Sigmoid colon (tissue), 6 donors: ENCODE measurements at regions not wholly inside any gene's neighbourhood (a gene's known extent, or its start where the extent isn't known, plus 50 kb on each side); places are given as distances from the start of the nearest gene placed in this dataset.

Experiments used
- DNase-seq: peaks from one replicate; pipeline ENCODE4 v3.0.0-alpha.2; 2019
- H3K27ac ChIP-seq, 4 donors: fragments of 200-600 bp; sonication (generic); one replicate each; pipeline ENCODE4 v1.5.1; 2016 to 2019; ENCODE audit warnings: mild to moderate bottlenecking in 1 of 4
- H3K27me3 ChIP-seq, 3 donors: fragments of 200-600 bp; sonication (generic); one replicate each; pipeline ENCODE4 v1.5.1; 2019; ENCODE audit warnings: mild to moderate bottlenecking in 1 of 3
- H3K36me3 ChIP-seq, 4 donors: fragments of 200-600 bp; sonication (generic); one replicate each; pipeline ENCODE4 v1.5.1; 2016 to 2019
- H3K4me1 ChIP-seq, 4 donors: fragments of 200-600 bp; sonication (generic); one replicate each; pipeline ENCODE4 v1.5.1; 2017 to 2019
- H3K4me3 ChIP-seq, 4 donors: fragments of 200-600 bp; sonication (generic); one replicate each; pipeline ENCODE4 v1.5.1; 2017 to 2019; ENCODE audit warnings: mild to moderate bottlenecking in 2 of 4, moderate library complexity in 1 of 4
- H3K9me3 ChIP-seq, 4 donors: fragments of 200-600 bp in 3 of 4; sonication (generic) in 3 of 4; one replicate each; pipeline versions ENCODE4 v1.5.1 to v1.6.1; 2013 to 2019
- CTCF ChIP-seq, 4 experiments: fragments of 450-650 bp in 3 of 4; fragments of 200-600 bp in 1 of 4; IDR thresholded peaks; one replicate each; pipeline ENCODE4 v1.5.1; 2016 to 2019; ENCODE audit warnings: antibody characterized with exemption in 4 of 4, mild to moderate bottlenecking in 3 of 4, moderate library complexity in 2 of 4
- EP300 ChIP-seq, 4 donors: sonication (generic); formaldehyde crosslinking; IDR thresholded peaks; one replicate each; pipeline ENCODE4 v1.6.1; 2017; ENCODE audit warnings: antibody characterized with exemption in 4 of 4
- POLR2A ChIP-seq, 2 donors: fragments of 450-650 bp; IDR thresholded peaks; one replicate each; pipeline ENCODE4 v1.6.1; 2016; ENCODE audit warnings: antibody characterized with exemption in 2 of 2, mild to moderate bottlenecking in 2 of 2, moderate library complexity in 2 of 2
- POLR2AphosphoS5 ChIP-seq, 4 donors: sonication (generic); formaldehyde crosslinking; IDR thresholded peaks; one replicate each; pipeline ENCODE4 v1.6.1; 2017; ENCODE audit warnings: antibody characterized with exemption in 4 of 4
- WGBS, 2 donors: extraction: QIAGEN DNeasy Blood & Tissue Kit; methylation state at CpG; one replicate each; pipeline ENCODE4 v1.1.7; 2013; 5-methylcytosine and 5-hydroxymethylcytosine counted together
- intact Hi-C: fragments of 100-400 bp; cut with DNase I; formaldehyde crosslinking; loops from one replicate; pipeline ENCODE4 v1.15.1; 2023
- donor health status: healthy with polysubstance abuse.
- donor health status: healthy.

GRCh38 chr6:44671333-44671732 lies 283.8 kb downstream of the CDC5L start:
- no peaks in the 10 kb centered on the region for H3K27me3 ChIP-seq
- H3K4me3 ChIP-seq, result no peak overlapping the region
- H3K36me3 ChIP-seq, result no peaks in the 10 kb centered on the region
- H3K4me1 ChIP-seq, result peaks cover 0 to 3% (median 0%) of the 10 kb centered on the region in 4 donors
- WGBS, 2 donors, result 73 to 85% methylated on average over 4 of the region's 4 CpGs
- TF ChIP-seq POLR2AphosphoS5 (IDR thresholded peaks at IDR 0.05) (no peak), EP300 (IDR thresholded peaks at IDR 0.05) (no peak), CTCF (IDR thresholded peaks at IDR 0.05) (no peak), POLR2A (IDR thresholded peaks at IDR 0.05) (no peak)
- H3K27ac ChIP-seq, result no peak overlapping the region
- no peak for DNase-seq
- no peaks in the 10 kb centered on the region for H3K9me3 ChIP-seq
- intact Hi-C loops, result no loop called here

GRCh38 chr6:44672086-44672485 lies 284.6 kb downstream of the CDC5L start:
- Histone ChIP-seq H3K9me3 (no peaks in the 10 kb centered on the region), H3K4me1 (no peaks in the 10 kb centered on the region), H3K36me3 (no peaks in the 10 kb centered on the region), H3K4me3 (no peak overlapping the region), H3K27ac (no peak overlapping the region), H3K27me3 (no peaks in the 10 kb centered on the region)
- DNase-seq, result no peak
- intact Hi-C loops, result no loop called here
- TF ChIP-seq CTCF (IDR thresholded peaks at IDR 0.05), result no peak
- TF ChIP-seq POLR2A (IDR thresholded peaks at IDR 0.05), result no peak
- TF ChIP-seq POLR2AphosphoS5 (IDR thresholded peaks at IDR 0.05), result no peak
- TF ChIP-seq EP300 (IDR thresholded peaks at IDR 0.05), result no peak
- WGBS, 2 donors, result 90% methylated on average over 3 of the region's 3 CpGs

GRCh38 chr6:44672841-44673240 lies 285.3 kb downstream of the CDC5L start:
- no peak for TF ChIP-seq POLR2AphosphoS5 (IDR thresholded peaks at IDR 0.05)
- TF ChIP-seq EP300 (IDR thresholded peaks at IDR 0.05), result no peak
- no peak for TF ChIP-seq CTCF (IDR thresholded peaks at IDR 0.05)
- TF ChIP-seq POLR2A (IDR thresholded peaks at IDR 0.05), result no peak
- WGBS, 2 donors, result 80 to 87% methylated on average over 4 of the region's 4 CpGs
- H3K27me3 ChIP-seq, result no peaks in the 10 kb centered on the region
- no peak overlapping the region for H3K27ac ChIP-seq
- H3K4me3 ChIP-seq, result no peak overlapping the region
- no peak for DNase-seq
- no peaks in the 10 kb centered on the region for H3K4me1 ChIP-seq
- no peaks in the 10 kb centered on the region for H3K36me3 ChIP-seq
- H3K9me3 ChIP-seq, result no peaks in the 10 kb centered on the region
- intact Hi-C loops, result no loop called here

- no peaks in the 10 kb centered on the region for H3K9me3 ChIP-seq
- H3K36me3 ChIP-seq, result no peaks in the 10 kb centered on the region
- no peaks in the 10 kb centered on the region for H3K4me1 ChIP-seq
- 64 to 76% methylated on average over 11 of the region's 11 CpGs for WGBS, 2 donors
- no peak for DNase-seq
- TF ChIP-seq CTCF (IDR thresholded peaks at IDR 0.05), result no peak
- no peak for TF ChIP-seq EP300 (IDR thresholded peaks at IDR 0.05)
- TF ChIP-seq POLR2A (IDR thresholded peaks at IDR 0.05), result no peak
- no peak for TF ChIP-seq POLR2AphosphoS5 (IDR thresholded peaks at IDR 0.05)
- no peak overlapping the region for H3K4me3 ChIP-seq
- no peak overlapping the region for H3K27ac ChIP-seq
- no peaks in the 10 kb centered on the region for H3K27me3 ChIP-seq
- intact Hi-C loops, result no loop called here
Measured at GRCh38 chr6:44674226-44675155, 287.0 kb downstream of the CDC5L start.
